ENCODE measurements at regions not wholly inside any gene's neighbourhood (a gene's known extent, or its start where the extent isn't known, plus 50 kb on each side); places are given as distances from the start of the nearest gene placed in this dataset.

DNA sequence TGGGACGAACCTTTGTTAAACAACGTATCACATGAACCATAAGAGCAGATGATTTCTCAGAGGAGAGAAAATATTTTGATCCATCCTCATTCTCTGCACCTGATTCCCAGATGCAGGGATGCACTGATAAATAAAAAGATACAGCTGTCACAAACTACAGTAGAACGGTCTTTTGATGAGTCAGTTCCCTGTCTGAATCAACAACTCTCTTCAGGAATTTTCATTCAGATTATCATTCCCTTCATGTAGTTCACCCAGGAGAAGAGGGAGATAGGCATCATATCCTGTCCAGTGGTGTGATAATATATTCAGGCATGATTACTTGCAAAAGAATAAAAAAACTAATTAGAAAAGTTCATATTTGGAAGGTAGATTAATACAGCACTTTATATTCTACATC is 521.5 kb downstream of the PYDC2 start:
- TF ChIP-seq ZBTB33 (IDR thresholded peaks at IDR 0.05) (no peak), JUND (IDR thresholded peaks at IDR 0.05) (no peak), TAF1 (conservative IDR thresholded peaks at IDR 0.05) (no peak), GABPA (IDR thresholded peaks at IDR 0.05 in 1 of 2, conservative IDR thresholded peaks at IDR 0.05 in 1 of 2) (no peak)

Measured in liver (tissue), 2 donors.